Mesenchymal stem cell (in vitro differentiated cells and primary cell): ENCODE measurements at regions not wholly inside any gene's neighbourhood (a gene's known extent, or its start where the extent isn't known, plus 50 kb on each side); places are given as distances from the start of the nearest gene placed in this dataset.

ENCODE experiments used
- DNase-seq: peaks from one replicate; pipeline ENCODE4 v3.0.0-alpha.2; 2013
- H2AFZ ChIP-seq: one replicate; pipeline ENCODE4 v1.6.1; 2013; ENCODE audit warnings: low read depth, mild to moderate bottlenecking, control low read depth, inconsistent platforms, low read length, moderate library complexity
- H2AK5ac ChIP-seq: 2 replicates; pipeline ENCODE4 v1.6.1; 2013; ENCODE audit warnings: low read length, moderate library complexity, mild to moderate bottlenecking, inconsistent platforms; ENCODE audit not compliant: severe bottlenecking
- H2BK120ac ChIP-seq: one replicate; pipeline ENCODE4 v1.6.1; 2013; ENCODE audit warnings: low read depth, mild to moderate bottlenecking, inconsistent platforms, low read length, moderate library complexity
- H2BK12ac ChIP-seq, 2 experiments: one replicate each; pipeline ENCODE4 v1.6.1; 2013; ENCODE audit warnings: inconsistent platforms in 2 of 2, low read length in 2 of 2, mild to moderate bottlenecking in 2 of 2, moderate library complexity in 2 of 2, control low read depth in 1 of 2
- H2BK15ac ChIP-seq: one replicate; pipeline ENCODE4 v1.6.1; 2013; ENCODE audit warnings: mild to moderate bottlenecking, low read depth, inconsistent platforms; ENCODE audit not compliant: poor library complexity, severe bottlenecking
- H2BK5ac ChIP-seq: 2 replicates; pipeline ENCODE4 v1.6.1; 2013; ENCODE audit warnings: low read depth, mild to moderate bottlenecking, low read length, control low read depth, inconsistent platforms; ENCODE audit not compliant: poor library complexity, severe bottlenecking
- H3K14ac ChIP-seq, 2 experiments: one replicate each; pipeline ENCODE4 v1.6.1; 2013; ENCODE audit warnings: inconsistent platforms in 2 of 2, low read length in 2 of 2, control low read depth in 1 of 2, mild to moderate bottlenecking in 1 of 2, moderate library complexity in 1 of 2
- H3K18ac ChIP-seq, 2 experiments: one replicate each; pipeline ENCODE4 v1.6.1; 2013; ENCODE audit warnings: inconsistent platforms in 2 of 2, low read length in 2 of 2, control low read depth in 1 of 2, low read depth in 1 of 2, mild to moderate bottlenecking in 1 of 2
- H3K23ac ChIP-seq, 2 experiments: one replicate each; pipeline ENCODE4 v1.6.1; 2013; ENCODE audit warnings: inconsistent platforms in 2 of 2, low read length in 2 of 2, mild to moderate bottlenecking in 2 of 2, moderate library complexity in 2 of 2, control low read depth in 1 of 2
- H3K27ac ChIP-seq: 2 replicates; pipeline ENCODE4 v1.5.1; 2013; ENCODE audit warnings: mild to moderate bottlenecking, moderate library complexity, low read length, control low read depth, inconsistent platforms; ENCODE audit not compliant: poor library complexity, severe bottlenecking
- H3K27me3 ChIP-seq, 2 experiments: 2 replicates each; pipeline versions ENCODE4 v1.6.1 to v1.7.0; 2013; ENCODE audit warnings: low read length in 2 of 2, mild to moderate bottlenecking in 2 of 2, moderate library complexity in 2 of 2, control low read depth in 1 of 2, inconsistent platforms in 1 of 2; ENCODE audit not compliant: control insufficient read depth in 1 of 2, insufficient read depth in 1 of 2
- H3K36me3 ChIP-seq, 2 experiments: 2 replicates each; pipeline versions ENCODE4 v1.6.1 to v1.7.0; 2013; ENCODE audit warnings: low read length in 2 of 2, control low read depth in 1 of 2, inconsistent platforms in 1 of 2, low read depth in 1 of 2, mild to moderate bottlenecking in 1 of 2; ENCODE audit not compliant: insufficient read depth in 2 of 2, control insufficient read depth in 1 of 2
- H3K4ac ChIP-seq, 2 experiments: one replicate each; pipeline ENCODE4 v1.6.1; 2013; ENCODE audit warnings: inconsistent platforms in 2 of 2, low read length in 2 of 2, mild to moderate bottlenecking in 2 of 2, moderate library complexity in 2 of 2, control low read depth in 1 of 2, low read depth in 1 of 2
- H3K4me1 ChIP-seq: 2 replicates; pipeline ENCODE4 v1.6.1; 2013; ENCODE audit warnings: low read depth, low read length, control low read depth; ENCODE audit not compliant: control insufficient read depth, insufficient read depth
- H3K4me2 ChIP-seq: 2 replicates; pipeline ENCODE4 v1.6.1; 2013; ENCODE audit warnings: low read length, mild to moderate bottlenecking, inconsistent platforms; ENCODE audit not compliant: poor library complexity, severe bottlenecking
- H3K4me3 ChIP-seq, 2 experiments: 2 replicates each; pipeline versions ENCODE4 v1.5.1 to v1.7.0; 2013; ENCODE audit warnings: low read length in 2 of 2, mild to moderate bottlenecking in 2 of 2, control low read depth in 1 of 2, low read depth in 1 of 2; ENCODE audit not compliant: insufficient read depth in 1 of 2
- H3K79me1 ChIP-seq: replicated peaks from 2 replicates; pipeline ENCODE4 v1.6.1; 2013; ENCODE audit warnings: mild to moderate bottlenecking, control low read depth, low read length, inconsistent platforms; ENCODE audit not compliant: poor library complexity, severe bottlenecking
- H3K9ac ChIP-seq: 2 replicates; pipeline ENCODE4 v1.7.0; 2013; ENCODE audit warnings: mild to moderate bottlenecking, low read length, moderate library complexity
- H3K9me3 ChIP-seq: 2 replicates; pipeline ENCODE4 v1.7.0; 2013; ENCODE audit warnings: mild to moderate bottlenecking, low read length; ENCODE audit not compliant: control insufficient read depth
- H4K8ac ChIP-seq: one replicate; pipeline ENCODE4 v1.6.1; 2013; ENCODE audit warnings: inconsistent platforms, mild to moderate bottlenecking, low read length, moderate library complexity
- H4K91ac ChIP-seq: one replicate; pipeline ENCODE4 v1.6.1; 2013; ENCODE audit warnings: mild to moderate bottlenecking, low read length, inconsistent platforms
- WGBS: methylation state at CpG from one replicate; pipeline ENCODE4 v1.1.7; 2013; ENCODE audit warnings: mixed read lengths; 5-methylcytosine and 5-hydroxymethylcytosine counted together

- WGBS = 40% methylated on average over 1 of the region's 1 CpG
- no peak overlapping the region for H3K4ac ChIP-seq
- peaks cover 10% of the 10 kb centered on the region for H3K9me3 ChIP-seq
- no peak overlapping the region for H2BK15ac ChIP-seq
- no peak overlapping the region for H3K4me2 ChIP-seq
- H2BK12ac ChIP-seq = no peak overlapping the region
- no peak overlapping the region for H3K23ac ChIP-seq
- H2AK5ac ChIP-seq = no peak overlapping the region
- H3K36me3 ChIP-seq = no peaks in the 10 kb centered on the region
- H3K27ac ChIP-seq = peak overlapping the region; percentile 71
- H2BK120ac ChIP-seq = no peak overlapping the region
- no peak for DNase-seq
- no peaks in the 10 kb centered on the region for H3K79me1 ChIP-seq
- no peak overlapping the region for H3K14ac ChIP-seq
- no peak overlapping the region for H2BK5ac ChIP-seq
- no peaks in the 10 kb centered on the region for H3K27me3 ChIP-seq
- H3K4me3 ChIP-seq = no peak overlapping the region
- no peak overlapping the region for H2AFZ ChIP-seq
- peaks cover under 1% of the 10 kb centered on the region for H3K4me1 ChIP-seq
- no peak overlapping the region for H4K91ac ChIP-seq
- H3K18ac ChIP-seq = no peak overlapping the region
- peak overlapping the region; percentile 88 for H3K9ac ChIP-seq
- H4K8ac ChIP-seq = no peak overlapping the region
These were observed 125.6 kb upstream of the PAPPA start for GRCh38 chr9:116027951-116028350.

- Histone ChIP-seq H3K4me1 (peaks cover 2% of the 10 kb centered on the region), H3K14ac (no peak overlapping the region), H3K79me1 (no peaks in the 10 kb centered on the region), H2BK12ac (no peak overlapping the region), H4K8ac (no peak overlapping the region), H2BK120ac (no peak overlapping the region), H3K4me2 (no peak overlapping the region), H3K4me3 (no peak overlapping the region), H3K36me3 (no peaks in the 10 kb centered on the region), H3K18ac (no peak overlapping the region), H3K9ac (no peak overlapping the region), H3K9me3 (peaks cover 13% of the 10 kb centered on the region), H2BK15ac (no peak overlapping the region), H2AK5ac (no peak overlapping the region), H3K4ac (no peak overlapping the region), H3K27ac (no peak overlapping the region), H4K91ac (no peak overlapping the region), H2AFZ (no peak overlapping the region), H2BK5ac (no peak overlapping the region), H3K27me3 (no peaks in the 10 kb centered on the region), H3K23ac (no peak overlapping the region)
- DNase-seq = no peak
These were observed 123.1 kb upstream of the PAPPA start for GRCh38 chr9:116030517-116030916.

DNA sequence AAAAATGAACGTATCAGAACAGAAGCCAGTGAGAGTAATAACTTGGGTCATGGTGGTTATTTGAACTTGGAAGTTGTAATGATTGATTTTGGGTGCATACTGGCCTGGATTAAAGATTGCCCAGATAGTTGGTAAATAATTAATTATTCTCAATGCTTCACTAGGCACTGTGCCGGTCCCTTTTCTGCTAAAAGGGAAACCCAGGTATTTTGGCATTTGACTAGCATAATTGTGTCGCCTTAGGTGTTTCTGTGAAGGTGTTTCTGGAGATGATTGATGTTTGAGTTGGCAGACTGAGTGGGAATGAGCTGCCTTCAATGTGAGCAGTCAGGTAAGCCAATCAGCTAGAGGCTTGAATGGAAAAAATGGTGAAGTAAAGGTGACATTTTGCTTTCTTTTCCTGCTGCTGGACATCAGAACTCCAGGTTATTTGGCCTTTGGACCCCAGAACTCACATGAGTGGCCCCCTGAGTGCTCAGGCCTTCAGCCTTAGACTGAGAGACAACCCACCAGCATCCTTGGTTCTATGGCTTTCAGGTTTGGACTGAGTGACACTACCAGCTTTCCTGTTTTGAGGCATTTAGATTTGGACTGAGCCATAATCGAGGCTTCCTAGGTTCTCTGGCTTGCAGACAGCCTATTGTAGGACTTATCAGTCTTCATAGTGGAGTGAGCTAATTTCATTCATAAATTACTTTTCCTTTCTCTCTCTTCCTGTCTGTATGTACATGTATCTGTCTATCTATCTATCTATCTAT is 120.7 kb upstream of the PAPPA start:
- Histone ChIP-seq H2BK120ac (no peak overlapping the region), H2BK12ac (no peak overlapping the region), H2AFZ (peak overlapping the region; percentile 71), H4K8ac (no peak overlapping the region), H3K18ac (peak overlapping the region in 1 of 2 experiments; percentile 40), H3K27ac (no peak overlapping the region), H3K27me3 (no peaks in the 10 kb centered on the region), H2BK5ac (no peak overlapping the region), H3K4me1 (peaks cover 2% of the 10 kb centered on the region), H3K23ac (no peak overlapping the region), H3K14ac (no peak overlapping the region), H4K91ac (no peak overlapping the region), H3K4me2 (no peak overlapping the region), H3K4ac (peak overlapping the region in 1 of 2 experiments; percentile 41), H3K79me1 (no peaks in the 10 kb centered on the region), H2AK5ac (peak overlapping the region; percentile 92), H3K9ac (no peak overlapping the region), H3K4me3 (no peak overlapping the region), H2BK15ac (no peak overlapping the region), H3K9me3 (peaks cover 13% of the 10 kb centered on the region), H3K36me3 (no peaks in the 10 kb centered on the region)
- 91% methylated on average over 3 of the region's 4 CpGs for WGBS
- no peak for DNase-seq

DNA sequence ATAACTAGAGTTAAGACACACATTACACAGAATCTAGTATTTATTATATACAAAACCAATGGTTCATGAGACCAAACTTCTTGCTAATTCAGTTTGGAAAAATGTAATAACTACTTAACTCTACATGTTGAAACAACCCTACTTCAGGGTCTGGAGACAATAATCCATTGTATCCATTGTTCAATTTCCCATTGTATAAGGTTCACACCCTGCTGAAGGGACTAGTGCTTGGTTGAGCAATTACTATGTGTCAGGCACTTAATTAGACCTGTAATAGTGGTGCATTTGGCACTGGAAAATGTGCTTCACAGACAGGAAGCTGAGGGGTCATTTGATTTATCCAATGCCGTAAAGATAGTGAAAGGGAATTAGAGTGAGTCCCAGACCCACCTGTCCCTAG is 114.3 kb upstream of the PAPPA start:
- Histone ChIP-seq H4K91ac (no peak overlapping the region), H3K36me3 (no peaks in the 10 kb centered on the region), H2AK5ac (no peak overlapping the region), H2BK15ac (no peak overlapping the region), H3K27me3 (no peaks in the 10 kb centered on the region), H3K4me1 (no peaks in the 10 kb centered on the region), H3K18ac (no peak overlapping the region), H3K4me3 (no peak overlapping the region), H3K9me3 (no peaks in the 10 kb centered on the region), H3K23ac (no peak overlapping the region), H3K4ac (no peak overlapping the region), H2BK120ac (no peak overlapping the region), H2BK5ac (no peak overlapping the region), H3K14ac (no peak overlapping the region), H2AFZ (no peak overlapping the region), H3K4me2 (no peak overlapping the region), H3K79me1 (no peaks in the 10 kb centered on the region), H3K9ac (no peak overlapping the region), H2BK12ac (no peak overlapping the region), H3K27ac (no peak overlapping the region), H4K8ac (peak overlapping the region; percentile 24)
- 88% methylated on average over 1 of the region's 1 CpG for WGBS
- no peak for DNase-seq
